HPDE6-E6E7 (cell line): ENCODE measurements at regions not wholly inside any gene's neighbourhood (a gene's known extent, or its start where the extent isn't known, plus 50 kb on each side); places are given as distances from the start of the nearest gene placed in this dataset.
A peak's percentile ranks its signal among the peaks of the same experiment; 100 is the strongest.

Experiments
- DNase-seq: peaks from one replicate; pipeline ENCODE4 v3.0.0; 2011; ENCODE audit warnings: missing footprints; ENCODE audit errors: extremely low spot score

- DNase-seq: no peak
Measured at GRCh38 chr10:94085766-94086437, 92.2 kb downstream of the PLCE1 start.

GRCh38 chr10:94088926-94089381 is 95.2 kb downstream of the PLCE1 start:
- DNase-seq: no peak

GRCh38 chr10:94091649-94092048 is 97.9 kb downstream of the PLCE1 start:
- DNase-seq: no peak

- no peak for DNase-seq
Measured at GRCh38 chr10:94092848-94093247, 99.1 kb downstream of the PLCE1 start.

GRCh38 chr10:94093286-94093905 is 99.7 kb downstream of the PLCE1 start:
- no peak for DNase-seq

- no peak for DNase-seq
Measured at GRCh38 chr10:94094540-94094939, 100.8 kb downstream of the PLCE1 start.

GRCh38 chr10:94097656-94098055 is 103.9 kb downstream of the PLCE1 start:
- no peak for DNase-seq

- no peak for DNase-seq
Measured at GRCh38 chr10:94098896-94099295, 105.2 kb downstream of the PLCE1 start.

- DNase-seq: no peak
Measured at GRCh38 chr10:94101894-94102293, 108.2 kb downstream of the PLCE1 start.

GRCh38 chr10:94102436-94102835 is 108.7 kb downstream of the PLCE1 start:
- no peak for DNase-seq

- DNase-seq: no peak
Measured at GRCh38 chr10:94103192-94103591, 109.5 kb downstream of the PLCE1 start.

- DNase-seq: no peak
Measured at GRCh38 chr10:94103801-94104221, 110.1 kb downstream of the PLCE1 start.

- DNase-seq: no peak
Measured at GRCh38 chr10:94104316-94105000, 110.7 kb downstream of the PLCE1 start.

GRCh38 chr10:94105226-94105625 is 111.5 kb downstream of the PLCE1 start:
- no peak for DNase-seq

- DNase-seq: no peak
Measured at GRCh38 chr10:94107191-94107590, 113.5 kb downstream of the PLCE1 start.

GRCh38 chr10:94108200-94108599 is 114.5 kb downstream of the PLCE1 start:
- DNase-seq: no peak

- DNase-seq: no peak
Measured at GRCh38 chr10:94111367-94111766, 117.6 kb downstream of the PLCE1 start.

GRCh38 chr10:94112321-94112720 is 118.6 kb downstream of the PLCE1 start:
- DNase-seq: no peak

GRCh38 chr10:94115725-94116124 is 122.0 kb downstream of the PLCE1 start:
- peak; percentile 89 for DNase-seq

- no peak for DNase-seq
Measured at GRCh38 chr10:94116848-94117247, 123.1 kb downstream of the PLCE1 start.

GRCh38 chr10:94122211-94122610 is 128.5 kb downstream of the PLCE1 start:
- no peak for DNase-seq

GRCh38 chr10:94123258-94123995 is 129.7 kb downstream of the PLCE1 start:
- peak; percentile 37 for DNase-seq
